Amygdala (tissue), 56 donors: ENCODE measurements at regions not wholly inside any gene's neighbourhood (a gene's known extent, or its start where the extent isn't known, plus 50 kb on each side); places are given as distances from the start of the nearest gene placed in this dataset.
A peak's percentile ranks its signal among the peaks of the same experiment; 100 is the strongest.

ENCODE experiments used
- DNase-seq, 56 donors: peaks; one replicate each; lab custom pipeline; 2025; lab: John Stamatoyannopoulos, UW

- no peak for DNase-seq
These were observed 457.0 kb downstream of the MN1 start for GRCh38 chr22:27344546-27344945.

DNA sequence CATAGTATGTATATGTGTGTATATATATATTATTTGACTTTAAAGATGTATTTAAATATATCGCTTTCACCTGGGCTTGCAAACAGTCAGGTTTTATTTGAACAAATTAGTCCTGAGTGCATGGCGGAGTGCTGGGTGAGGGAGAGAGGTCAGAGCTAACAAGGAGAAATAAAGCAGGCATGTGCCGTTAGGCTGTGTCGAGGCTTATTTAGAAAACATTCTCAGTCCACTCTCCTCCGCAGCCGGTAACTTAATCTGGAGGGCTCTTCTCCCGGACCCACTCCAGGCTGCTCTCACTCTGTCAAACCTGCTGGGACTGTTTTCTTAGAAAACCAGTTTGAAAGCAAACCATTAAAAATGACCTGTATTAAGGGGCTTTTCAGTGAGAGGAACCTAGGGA is 455.9 kb downstream of the MN1 start:
- no peak for DNase-seq

- DNase-seq = no peak
These were observed 453.6 kb downstream of the MN1 start for GRCh38 chr22:27347951-27348350.

GRCh38 chr22:27348634-27349033 is 452.9 kb downstream of the MN1 start:
- no peak for DNase-seq

- no peak for DNase-seq
These were observed 452.1 kb downstream of the MN1 start for GRCh38 chr22:27349456-27349855.

DNA sequence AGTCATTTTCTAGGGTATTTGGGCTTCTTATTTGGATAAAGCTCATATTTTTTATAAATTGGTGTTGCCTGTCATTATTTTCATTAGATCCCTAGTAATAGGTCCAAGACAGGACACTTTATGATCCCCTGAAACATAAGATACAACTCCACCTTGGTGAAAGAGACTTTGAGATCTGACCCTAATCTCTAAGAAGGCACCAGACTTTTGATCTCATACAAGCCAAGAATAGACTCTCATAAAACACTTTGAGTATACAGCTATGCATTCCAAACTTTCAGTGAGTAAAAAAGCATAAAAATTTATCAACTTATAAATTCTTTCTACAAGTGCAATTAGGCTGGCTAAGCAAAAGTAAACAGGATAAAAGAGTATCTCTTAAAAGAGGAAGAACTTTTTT is 451.2 kb downstream of the MN1 start:
- no peak for DNase-seq

DNA sequence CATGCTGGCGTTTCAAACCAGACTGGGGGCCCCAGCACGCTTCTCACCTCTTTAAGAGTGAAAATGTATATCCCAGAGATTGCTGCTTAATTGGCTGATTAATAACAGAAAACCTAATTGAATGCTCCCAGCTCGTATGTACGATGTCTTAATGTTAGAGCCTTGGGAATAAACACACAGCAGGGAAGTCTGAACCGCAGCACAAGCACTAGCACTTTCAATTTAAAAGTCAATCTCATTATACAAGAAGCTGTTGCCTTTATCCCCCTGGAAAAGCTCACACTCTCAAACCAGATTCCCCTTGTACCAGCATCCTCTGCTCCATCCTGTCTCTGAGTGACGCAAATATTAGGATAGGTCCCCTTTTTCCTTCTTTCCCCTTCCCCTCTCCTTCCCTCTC is 449.1 kb downstream of the MN1 start:
- no peak for DNase-seq

DNA sequence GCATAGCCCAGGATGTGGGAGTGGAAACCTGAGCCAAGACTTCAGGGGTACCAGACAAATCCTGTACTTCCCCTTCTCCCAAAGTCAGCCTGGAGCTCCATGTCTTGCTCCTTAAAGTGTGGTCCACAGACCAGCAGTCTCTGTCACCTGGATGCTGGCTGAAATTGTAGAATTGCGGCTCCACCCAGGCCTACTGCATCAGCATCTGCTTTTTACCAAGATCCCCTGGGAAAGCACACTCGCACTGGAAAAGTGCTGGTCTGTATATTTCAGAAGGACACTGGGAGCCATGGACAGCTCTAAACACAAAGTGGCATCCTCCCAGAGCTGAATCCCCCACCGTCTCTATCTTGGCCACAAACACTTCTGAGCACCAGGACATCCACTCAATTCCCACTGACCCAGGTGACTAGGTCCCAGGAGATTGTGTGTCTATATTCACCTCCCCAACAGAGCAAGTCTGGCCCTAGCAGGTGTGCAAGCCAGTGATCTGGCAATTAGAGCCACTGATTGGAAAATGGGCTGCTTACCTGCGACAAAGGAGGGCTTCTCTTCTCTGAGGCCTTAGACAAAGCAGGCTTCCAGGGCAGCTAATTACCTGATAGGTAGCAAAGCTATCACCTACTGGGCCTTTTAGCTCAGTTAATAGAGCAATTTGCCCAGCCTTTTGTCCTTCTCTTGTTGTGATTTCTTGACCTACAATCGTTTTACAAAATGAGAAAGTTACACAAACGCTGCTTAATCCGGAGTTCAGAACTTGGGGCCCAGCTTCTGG is 443.3 kb downstream of the MN1 start:
- no peak for DNase-seq

- DNase-seq = no peak
These were observed 431.3 kb downstream of the MN1 start for GRCh38 chr22:27370269-27370668.

- DNase-seq = no peak
These were observed 430.6 kb downstream of the MN1 start for GRCh38 chr22:27370987-27371386.

GRCh38 chr22:27372364-27372763 is 429.2 kb downstream of the MN1 start:
- DNase-seq = no peak

DNA sequence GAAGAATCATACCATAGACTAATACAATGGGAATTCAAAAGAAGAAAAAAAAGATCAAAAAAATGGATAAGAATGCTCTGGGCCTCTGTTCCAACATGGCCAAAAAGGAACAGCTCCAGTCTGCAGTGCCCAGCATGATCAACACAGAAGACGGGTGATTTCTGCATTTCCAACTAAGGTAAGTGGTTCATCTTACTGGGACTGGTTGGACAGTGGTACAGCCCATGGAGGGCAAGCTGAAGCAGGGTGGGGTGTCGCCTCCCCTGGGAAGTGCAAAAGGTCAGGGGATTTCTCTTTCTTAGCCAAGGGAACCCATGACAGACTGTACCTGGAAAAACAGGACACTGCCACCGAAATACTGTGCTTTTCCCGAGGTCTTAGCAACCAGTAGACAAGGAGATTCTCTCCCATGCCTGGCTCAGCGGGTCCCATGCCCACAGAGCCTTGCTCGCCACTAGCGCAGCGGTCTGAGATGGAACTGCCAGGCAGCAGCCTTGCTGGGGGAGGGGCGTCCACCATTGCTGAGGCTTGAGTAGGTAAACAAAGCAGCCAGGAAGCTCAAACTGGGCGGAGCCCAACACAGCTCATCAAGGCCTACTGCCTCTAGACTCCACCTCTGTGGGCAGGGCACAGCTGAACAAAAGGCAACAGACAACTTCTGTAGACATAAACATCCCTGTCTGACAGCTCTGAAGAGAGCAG is 428.4 kb downstream of the MN1 start:
- no peak for DNase-seq

GRCh38 chr22:27377501-27378295 is 423.9 kb downstream of the MN1 start:
- DNase-seq = no peak

- DNase-seq = no peak
These were observed 423.2 kb downstream of the MN1 start for GRCh38 chr22:27378311-27378800.

DNA sequence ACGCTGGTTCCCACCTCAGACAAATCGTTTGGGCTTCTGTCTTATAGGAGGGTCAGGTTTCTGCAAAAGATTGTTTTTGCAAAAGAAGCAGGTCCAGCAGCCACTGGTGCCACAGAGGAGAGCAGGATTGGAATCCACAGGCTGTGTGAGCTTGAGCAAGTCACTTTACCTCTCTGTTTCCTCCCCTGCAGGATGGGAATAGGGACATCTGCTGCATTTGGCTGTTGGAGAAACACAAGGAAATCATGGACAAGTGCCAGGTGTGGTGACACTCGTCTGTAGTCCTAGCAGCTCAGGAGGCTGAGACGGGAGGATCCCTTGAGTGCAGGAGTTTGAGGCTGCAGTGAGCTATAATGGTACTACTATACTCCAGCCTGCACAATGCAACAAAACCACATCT is 422.6 kb downstream of the MN1 start:
- DNase-seq = no peak

GRCh38 chr22:27380855-27381254 is 420.7 kb downstream of the MN1 start:
- peak in 4 of 56 donors; percentile 1 to 10 (median 4) for DNase-seq

DNA sequence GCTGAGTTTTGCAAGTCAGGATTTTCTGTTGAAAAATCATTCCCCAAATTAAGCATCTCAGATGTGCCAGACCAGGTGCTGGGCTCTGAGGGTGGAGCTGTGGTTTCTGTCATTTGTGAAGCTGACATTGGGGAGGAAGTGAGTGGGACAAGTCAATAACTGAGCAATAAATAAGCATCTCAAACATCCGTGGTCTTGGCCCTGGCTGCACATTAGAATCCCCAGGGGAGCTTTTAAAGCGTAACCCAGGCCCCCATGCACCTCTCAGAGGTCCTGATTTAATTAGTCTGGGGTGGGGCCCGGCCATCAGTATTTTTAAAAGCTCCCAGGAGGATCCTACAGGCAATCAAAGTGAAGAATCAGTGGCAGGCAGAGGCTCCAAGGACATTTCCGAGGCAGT is 420.0 kb downstream of the MN1 start:
- no peak for DNase-seq

DNA sequence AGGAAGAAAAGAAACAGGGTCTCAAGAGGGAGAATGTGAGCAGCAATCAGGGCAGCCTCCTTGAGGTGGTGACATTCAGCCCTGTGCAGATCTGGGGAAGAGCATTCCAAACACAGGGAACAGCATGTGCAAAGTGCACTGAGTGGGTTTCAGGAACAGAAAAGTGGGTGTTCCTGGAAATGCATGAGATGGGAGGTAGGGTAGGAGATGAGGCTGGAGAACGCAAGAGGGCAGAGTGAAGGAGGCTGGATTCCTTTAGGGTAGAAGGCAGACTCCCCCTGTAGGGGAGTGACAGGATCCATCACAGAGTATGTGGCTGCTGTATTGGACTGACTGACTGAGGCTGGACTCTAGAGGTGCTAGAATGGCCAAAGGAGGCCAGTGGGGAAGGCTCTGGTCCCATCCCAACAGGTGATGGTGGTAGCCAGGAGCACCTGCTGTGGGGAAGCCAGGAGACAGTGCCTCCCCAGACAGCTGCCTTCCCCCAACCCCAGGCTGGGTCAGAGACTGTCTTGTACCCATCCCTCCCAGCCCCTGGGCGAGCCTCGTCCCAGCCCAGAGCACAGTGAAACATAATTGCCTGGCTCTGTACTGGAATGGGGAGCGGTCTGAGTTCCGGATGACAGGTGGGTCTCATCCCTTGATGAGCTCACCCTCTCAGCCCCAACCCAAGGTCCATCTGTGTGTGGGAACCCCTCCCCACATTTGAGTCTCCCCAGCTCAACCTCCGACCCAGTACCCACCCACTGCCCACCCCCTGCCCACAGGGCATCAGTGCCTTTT is 419.4 kb downstream of the MN1 start:
- DNase-seq = no peak

DNA sequence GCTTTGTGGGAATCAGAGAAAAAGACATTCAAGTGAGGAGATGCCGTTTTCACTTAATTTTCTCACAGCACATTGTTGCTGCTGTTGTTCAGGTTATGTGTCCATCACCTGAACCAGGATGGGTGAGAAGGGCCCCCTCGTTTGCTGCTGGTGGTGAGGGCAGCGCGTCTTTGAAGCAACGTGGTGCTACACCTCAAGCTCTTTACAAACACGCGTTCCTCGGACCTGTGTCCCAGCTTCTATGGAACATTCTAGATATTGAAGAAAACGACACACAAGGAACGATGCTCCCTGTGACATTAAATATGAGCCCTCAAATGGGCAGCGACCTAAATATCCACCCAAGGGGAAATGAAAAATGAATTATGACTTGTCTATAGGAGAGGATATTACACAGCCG is 418.6 kb downstream of the MN1 start:
- no peak for DNase-seq

DNA sequence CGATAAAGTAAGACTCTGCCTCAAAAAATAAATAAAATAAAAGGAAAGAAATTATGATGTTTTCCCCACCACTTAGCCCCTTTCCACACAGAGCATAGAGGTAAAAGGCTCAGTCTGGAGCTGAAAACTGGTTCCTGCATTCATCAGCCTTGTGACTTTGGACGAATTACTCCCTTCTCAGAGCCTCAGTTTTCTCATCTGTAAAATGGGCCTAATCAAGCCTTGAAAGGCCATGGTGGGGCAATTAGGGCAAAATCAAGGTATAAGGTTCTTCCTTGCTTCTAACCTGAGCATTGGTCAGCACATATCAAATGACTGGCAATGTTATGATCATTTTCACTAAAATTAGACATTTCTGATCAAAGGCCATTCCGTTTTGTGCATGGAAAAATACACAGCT is 417.7 kb downstream of the MN1 start:
- DNase-seq = no peak
